ENCODE measurements at regions not wholly inside any gene's neighbourhood (a gene's known extent, or its start where the extent isn't known, plus 50 kb on each side); places are given as distances from the start of the nearest gene placed in this dataset.

GRCh38 chr7:142522735-142523134 is 226.5 kb upstream of the PRSS1 start:
- no peak for TF ChIP-seq CTCF (conservative IDR thresholded peaks at IDR 0.05; ENCODE audit: low read depth, low read length)
- no peak for TF ChIP-seq EZH2 (IDR thresholded peaks at IDR 0.05; ENCODE audit: borderline replicate concordance, low read depth, low read length, poor library complexity, severe bottlenecking)
